Dendritic cell treated with granulocyte-macrophage colony-stimulating factor and Interleukin-4, amounts not matched to agents 40 ng/mL and 50 ng/mL, for 4 days (primary cell): ENCODE measurements at regions not wholly inside any gene's neighbourhood (a gene's known extent, or its start where the extent isn't known, plus 50 kb on each side); places are given as distances from the start of the nearest gene placed in this dataset.

Experiments
- H3K27ac Mint-ChIP-seq: one replicate; pipeline ENCODE4 v1.8.0; 2022; ENCODE audit warnings: mild to moderate bottlenecking, mixed read lengths
- H3K27me3 Mint-ChIP-seq: one replicate; pipeline ENCODE4 v1.8.0; 2022; ENCODE audit warnings: mild to moderate bottlenecking, mixed read lengths
- H3K36me3 Mint-ChIP-seq: one replicate; pipeline ENCODE4 v1.8.0; 2022; ENCODE audit warnings: low read depth, mixed read lengths
- H3K4me1 Mint-ChIP-seq: one replicate; pipeline ENCODE4 v1.8.0; 2022; ENCODE audit warnings: low read depth, mixed read lengths
- H3K4me3 Mint-ChIP-seq: one replicate; pipeline ENCODE4 v1.8.0; 2022; ENCODE audit warnings: mild to moderate bottlenecking, moderate library complexity, mixed read lengths
- H3K9me3 Mint-ChIP-seq: one replicate; pipeline ENCODE4 v1.8.0; 2022; ENCODE audit warnings: mixed read lengths
- intact Hi-C: fragments of 100-400 bp; cut with micrococcal nuclease; formaldehyde crosslinking; loops from one replicate; pipeline ENCODE4 v1.15.0; 2022

DNA sequence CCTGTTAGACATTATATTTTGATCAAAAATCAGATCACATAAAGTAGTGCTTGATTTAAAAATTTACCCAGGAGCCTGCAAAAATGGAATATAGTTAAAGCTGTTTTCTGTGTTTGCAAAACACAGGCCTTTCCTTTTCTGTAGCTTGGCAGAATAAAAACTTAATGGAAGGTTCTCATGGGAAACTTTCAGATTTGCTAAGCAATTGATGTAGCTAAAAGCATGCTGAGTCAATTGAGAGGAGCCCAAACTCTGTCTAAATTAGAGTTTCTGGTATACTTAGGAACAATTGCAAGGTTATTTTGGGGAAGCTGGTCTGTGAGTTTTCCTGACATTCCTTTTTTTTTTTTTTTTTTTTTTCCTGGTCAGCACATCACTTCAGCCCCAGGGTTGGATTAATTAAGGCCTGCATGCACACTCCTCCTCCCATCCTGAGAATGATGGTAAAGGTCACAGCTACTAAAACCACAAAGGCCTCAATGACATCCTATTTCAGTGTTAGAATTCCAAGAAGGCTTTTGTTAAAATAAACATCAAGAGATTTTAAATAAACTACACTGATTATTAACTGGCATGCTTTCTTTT lies 608.7 kb downstream of the PLPP3 start:
- no peak overlapping the region for H3K4me3 Mint-ChIP-seq
- H3K36me3 Mint-ChIP-seq: no peaks in the 10 kb centered on the region
- intact Hi-C loops: no loop called here
- no peak overlapping the region for H3K27ac Mint-ChIP-seq
- H3K4me1 Mint-ChIP-seq: peaks cover 17% of the 10 kb centered on the region
- no peaks in the 10 kb centered on the region for H3K9me3 Mint-ChIP-seq
- peaks cover 17% of the 10 kb centered on the region for H3K27me3 Mint-ChIP-seq

DNA sequence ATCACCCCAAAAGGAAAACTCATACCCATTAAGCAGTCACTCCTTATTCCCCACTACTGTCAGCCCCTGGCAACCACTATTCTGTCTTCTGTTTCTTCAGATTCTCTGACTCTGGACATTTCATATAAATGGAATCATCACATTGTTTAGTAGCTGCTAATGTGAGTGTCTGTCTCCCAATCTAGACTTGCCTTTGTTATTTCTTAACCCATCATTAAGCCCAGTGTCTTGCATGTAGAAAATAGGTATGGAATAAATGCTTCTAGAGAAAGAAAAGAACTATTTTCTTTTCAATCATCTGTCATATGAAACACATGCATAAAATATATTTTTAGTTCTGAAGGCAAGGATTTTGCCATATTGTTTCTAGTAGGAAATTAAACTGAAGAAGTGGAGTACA lies 610.0 kb downstream of the PLPP3 start:
- Mint-ChIP-seq H3K27me3 (peaks cover 20% of the 10 kb centered on the region), H3K36me3 (no peaks in the 10 kb centered on the region), H3K4me1 (peaks cover 17% of the 10 kb centered on the region), H3K9me3 (no peaks in the 10 kb centered on the region), H3K4me3 (no peak overlapping the region), H3K27ac (no peak overlapping the region)
- intact Hi-C loops: no loop called here

DNA sequence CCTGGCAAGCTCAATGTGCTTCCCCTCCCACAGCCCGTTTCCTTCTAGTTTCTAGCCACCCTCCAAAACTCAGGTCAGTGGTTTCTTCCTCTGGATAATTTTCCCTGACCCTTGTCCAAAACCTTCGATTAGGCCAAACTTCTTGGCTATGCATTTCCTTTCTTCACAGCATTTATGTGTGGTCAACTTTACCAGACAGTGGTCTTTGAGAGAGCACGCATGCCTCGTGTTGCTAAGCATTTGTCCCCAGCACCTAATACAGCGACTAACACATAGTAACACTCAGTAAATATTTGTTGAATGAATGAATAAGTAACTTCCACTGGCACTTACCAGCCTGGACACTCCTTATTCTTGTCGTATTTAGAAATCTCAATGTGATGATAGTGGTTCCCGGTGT lies 610.7 kb downstream of the PLPP3 start:
- peaks cover 17% of the 10 kb centered on the region for H3K4me1 Mint-ChIP-seq
- H3K9me3 Mint-ChIP-seq: no peaks in the 10 kb centered on the region
- peaks cover 20% of the 10 kb centered on the region for H3K27me3 Mint-ChIP-seq
- H3K27ac Mint-ChIP-seq: no peak overlapping the region
- H3K36me3 Mint-ChIP-seq: no peaks in the 10 kb centered on the region
- intact Hi-C loops: no loop called here
- no peak overlapping the region for H3K4me3 Mint-ChIP-seq

DNA sequence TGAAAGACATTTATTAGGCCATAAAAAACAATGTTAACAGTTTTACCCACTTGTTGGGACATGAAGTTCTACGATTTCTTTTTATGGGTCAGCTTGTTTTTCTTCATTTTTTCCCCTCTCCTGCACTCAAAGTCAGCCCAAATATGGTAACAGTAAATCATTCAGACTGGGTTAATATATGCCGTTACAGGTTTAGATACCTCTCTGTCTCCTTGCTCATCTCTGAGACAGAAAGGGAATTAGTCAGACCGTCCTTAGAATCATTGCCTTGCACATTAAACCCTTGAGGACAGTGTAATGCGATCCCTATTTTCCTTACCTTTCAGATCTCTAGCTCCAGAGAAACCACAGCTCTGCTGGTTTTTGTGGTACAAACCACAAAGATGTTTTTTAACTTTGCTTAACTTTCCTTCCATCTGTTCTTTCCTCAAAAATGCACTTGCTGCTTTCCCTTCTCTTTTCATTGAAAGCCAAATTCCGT lies 613.3 kb downstream of the PLPP3 start:
- Mint-ChIP-seq H3K9me3 (no peaks in the 10 kb centered on the region), H3K4me1 (peaks cover 17% of the 10 kb centered on the region), H3K27me3 (peaks cover 26% of the 10 kb centered on the region), H3K27ac (no peak overlapping the region), H3K4me3 (no peak overlapping the region), H3K36me3 (no peaks in the 10 kb centered on the region)
- intact Hi-C loops: no loop called here

DNA sequence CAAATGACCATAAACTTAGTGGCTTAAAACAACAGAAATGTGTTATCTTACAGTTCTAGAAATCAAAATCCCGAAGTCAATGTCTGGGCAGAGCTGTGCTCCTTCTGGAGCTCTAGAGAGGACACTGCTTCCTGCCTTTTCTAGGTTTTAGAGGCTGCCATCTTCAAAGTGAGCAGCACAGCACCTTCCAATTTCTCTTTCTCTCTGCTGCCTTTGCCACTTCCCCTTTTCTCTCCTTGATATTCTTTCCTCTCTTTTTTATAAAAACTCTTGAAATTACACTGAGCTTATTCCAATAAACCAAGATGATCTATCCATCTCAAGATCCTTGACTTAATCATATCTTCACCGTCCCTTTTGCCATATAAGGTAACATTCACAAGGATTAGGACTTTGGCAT lies 616.9 kb downstream of the PLPP3 start:
- no peaks in the 10 kb centered on the region for H3K9me3 Mint-ChIP-seq
- H3K27ac Mint-ChIP-seq: no peak overlapping the region
- no peaks in the 10 kb centered on the region for H3K36me3 Mint-ChIP-seq
- intact Hi-C loops: no loop called here
- peaks cover 9% of the 10 kb centered on the region for H3K4me1 Mint-ChIP-seq
- no peak overlapping the region for H3K4me3 Mint-ChIP-seq
- peaks cover 18% of the 10 kb centered on the region for H3K27me3 Mint-ChIP-seq

DNA sequence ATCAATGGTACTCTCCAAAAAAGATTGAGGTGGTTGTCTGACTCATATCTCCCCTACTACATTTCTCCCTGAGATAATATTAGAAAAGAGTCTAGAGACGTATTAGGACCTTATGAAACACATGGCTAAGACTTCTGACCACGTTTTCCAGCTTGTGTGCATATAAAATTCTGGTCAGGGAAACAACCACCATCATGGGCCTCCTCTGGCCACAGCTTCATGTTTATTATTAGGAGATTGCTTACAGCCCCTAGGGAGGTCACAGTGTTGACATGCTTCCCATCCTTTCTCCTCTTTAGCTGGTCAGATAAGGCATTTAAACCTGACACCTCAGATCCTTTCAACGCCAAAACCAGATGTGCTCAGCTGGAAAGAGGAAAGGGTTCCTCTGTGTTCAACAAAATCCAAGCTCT lies 620.2 kb downstream of the PLPP3 start:
- Mint-ChIP-seq H3K4me3 (no peak overlapping the region), H3K27me3 (peaks cover 8% of the 10 kb centered on the region), H3K4me1 (no peaks in the 10 kb centered on the region), H3K36me3 (no peaks in the 10 kb centered on the region), H3K9me3 (no peaks in the 10 kb centered on the region), H3K27ac (no peak overlapping the region)
- intact Hi-C loops: no loop called here

DNA sequence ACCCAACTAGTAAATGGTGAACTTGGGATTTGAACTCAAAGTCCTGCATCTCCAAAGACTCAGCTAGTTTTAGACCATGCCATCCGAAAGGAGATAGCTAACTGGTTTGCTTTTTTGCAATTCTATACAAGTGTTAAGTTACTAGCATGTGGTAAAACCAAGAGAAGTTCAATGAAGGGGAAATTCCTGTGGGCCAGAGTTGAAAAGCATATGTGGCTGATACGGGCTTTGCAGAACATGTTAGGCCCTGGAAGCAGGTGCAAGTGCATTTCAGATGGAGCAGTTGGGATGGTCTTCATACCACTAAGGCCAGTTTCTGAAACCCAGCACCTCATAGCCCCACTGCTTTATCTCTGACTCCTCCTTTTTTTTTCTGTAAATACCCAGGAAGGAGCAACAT lies 620.9 kb downstream of the PLPP3 start:
- Mint-ChIP-seq H3K36me3 (no peaks in the 10 kb centered on the region), H3K4me1 (no peaks in the 10 kb centered on the region), H3K9me3 (peaks cover 4% of the 10 kb centered on the region), H3K27ac (no peak overlapping the region), H3K27me3 (peaks cover 8% of the 10 kb centered on the region), H3K4me3 (no peak overlapping the region)
- intact Hi-C loops: no loop called here

DNA sequence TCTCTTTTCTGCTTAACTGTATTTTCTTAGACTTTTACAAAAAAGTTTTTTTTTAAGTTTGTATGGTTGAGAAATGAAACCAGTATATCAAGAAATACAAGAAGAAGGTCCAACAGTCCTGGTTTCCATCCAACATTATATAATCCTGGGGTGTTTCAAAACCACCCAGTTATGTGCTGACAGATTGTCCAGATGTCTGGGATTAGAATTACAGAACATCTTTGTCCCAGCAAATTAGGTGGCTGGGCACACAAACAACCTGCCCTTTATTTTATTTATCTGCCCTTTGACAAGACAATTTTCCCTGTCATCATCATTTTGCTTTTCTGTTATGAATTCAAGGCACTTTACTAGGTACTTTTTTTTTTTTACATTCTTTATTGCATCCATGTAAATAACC lies 622.1 kb downstream of the PLPP3 start:
- Mint-ChIP-seq H3K4me3 (no peak overlapping the region), H3K9me3 (peaks cover 10% of the 10 kb centered on the region), H3K4me1 (no peaks in the 10 kb centered on the region), H3K36me3 (no peaks in the 10 kb centered on the region), H3K27me3 (peaks cover 4% of the 10 kb centered on the region), H3K27ac (no peak overlapping the region)
- intact Hi-C loops: no loop called here

DNA sequence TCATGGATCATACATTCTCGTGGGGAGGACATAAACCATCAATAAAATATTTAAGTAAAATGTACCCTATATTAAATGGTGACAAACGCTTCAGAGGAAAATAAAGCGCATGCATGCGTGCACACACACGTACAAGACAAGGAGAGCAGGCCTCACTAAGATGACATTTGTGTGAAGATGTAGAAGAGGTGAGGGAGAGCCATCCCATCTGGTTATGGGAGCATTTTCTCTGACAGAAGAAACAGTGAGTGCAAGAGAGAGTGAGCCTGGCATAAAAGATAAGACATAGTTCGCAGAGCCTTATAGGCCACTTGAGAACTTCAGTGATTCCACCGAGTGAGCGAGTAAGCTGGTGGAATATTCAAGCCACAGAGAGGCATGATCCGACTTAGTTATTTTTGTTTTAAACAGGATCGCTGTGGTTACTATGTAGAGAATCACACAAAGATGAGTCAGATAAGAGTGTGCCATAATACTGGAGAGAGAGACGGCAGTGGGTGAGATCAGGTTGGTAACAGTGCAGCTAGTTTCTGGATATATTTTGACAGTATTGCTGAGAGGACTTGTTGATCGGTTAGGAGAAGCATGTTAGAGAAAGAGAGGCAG lies 624.2 kb downstream of the PLPP3 start:
- Mint-ChIP-seq H3K4me1 (no peaks in the 10 kb centered on the region), H3K9me3 (peaks cover 10% of the 10 kb centered on the region), H3K27ac (no peak overlapping the region), H3K27me3 (no peaks in the 10 kb centered on the region), H3K36me3 (no peaks in the 10 kb centered on the region), H3K4me3 (no peak overlapping the region)
- intact Hi-C loops: no loop called here

DNA sequence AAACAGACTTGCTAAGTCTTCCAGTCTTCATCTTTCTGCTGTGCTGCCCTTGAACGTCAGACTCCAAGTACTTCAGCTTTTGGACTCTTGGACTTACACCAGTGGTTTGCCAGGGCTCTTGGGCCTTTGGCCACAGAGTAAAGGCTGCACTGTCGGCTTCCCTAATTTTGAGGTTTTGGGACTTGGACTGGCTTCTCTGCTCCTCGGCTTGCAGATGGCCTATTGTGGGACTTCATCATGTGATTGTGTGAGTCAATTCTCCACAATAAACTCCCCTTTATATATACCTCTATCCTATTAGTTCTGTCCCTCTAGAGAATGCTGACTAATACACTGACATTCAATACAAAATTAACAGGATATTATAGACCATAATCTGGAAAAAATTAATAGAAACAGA lies 628.1 kb downstream of the PLPP3 start:
- peaks cover 10% of the 10 kb centered on the region for H3K9me3 Mint-ChIP-seq
- no peak overlapping the region for H3K27ac Mint-ChIP-seq
- H3K27me3 Mint-ChIP-seq: peaks cover 2% of the 10 kb centered on the region

DNA sequence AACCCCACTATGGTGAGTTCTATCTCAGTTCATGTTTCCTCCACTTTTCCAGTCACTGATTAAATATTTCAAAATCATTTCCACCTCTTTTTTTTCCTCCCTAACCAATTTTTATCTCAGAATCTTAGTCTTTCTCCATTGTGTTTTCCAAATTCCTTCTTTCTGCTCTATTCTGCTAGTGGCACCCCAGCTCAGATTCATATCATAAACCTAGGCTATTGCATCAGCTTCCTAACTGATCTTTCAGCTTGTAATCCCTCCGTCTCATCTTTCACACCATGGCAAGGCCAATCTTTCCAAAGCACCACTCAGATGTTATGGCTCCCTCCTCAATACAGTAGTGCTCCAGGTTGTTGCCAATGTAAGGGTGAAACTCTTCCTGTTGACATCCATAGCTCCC lies 631.9 kb downstream of the PLPP3 start:
- Mint-ChIP-seq H3K4me1 (no peaks in the 10 kb centered on the region), H3K4me3 (no peak overlapping the region), H3K27ac (no peak overlapping the region), H3K27me3 (peaks cover 7% of the 10 kb centered on the region), H3K36me3 (no peaks in the 10 kb centered on the region), H3K9me3 (no peaks in the 10 kb centered on the region)
- intact Hi-C loops: no loop called here

More for the DNA sequence above, 628.1 kb downstream of the PLPP3 start:
- H3K4me3 Mint-ChIP-seq: no peak overlapping the region
- no peaks in the 10 kb centered on the region for H3K36me3 Mint-ChIP-seq
- no peaks in the 10 kb centered on the region for H3K4me1 Mint-ChIP-seq
- intact Hi-C loops: no loop called here

DNA sequence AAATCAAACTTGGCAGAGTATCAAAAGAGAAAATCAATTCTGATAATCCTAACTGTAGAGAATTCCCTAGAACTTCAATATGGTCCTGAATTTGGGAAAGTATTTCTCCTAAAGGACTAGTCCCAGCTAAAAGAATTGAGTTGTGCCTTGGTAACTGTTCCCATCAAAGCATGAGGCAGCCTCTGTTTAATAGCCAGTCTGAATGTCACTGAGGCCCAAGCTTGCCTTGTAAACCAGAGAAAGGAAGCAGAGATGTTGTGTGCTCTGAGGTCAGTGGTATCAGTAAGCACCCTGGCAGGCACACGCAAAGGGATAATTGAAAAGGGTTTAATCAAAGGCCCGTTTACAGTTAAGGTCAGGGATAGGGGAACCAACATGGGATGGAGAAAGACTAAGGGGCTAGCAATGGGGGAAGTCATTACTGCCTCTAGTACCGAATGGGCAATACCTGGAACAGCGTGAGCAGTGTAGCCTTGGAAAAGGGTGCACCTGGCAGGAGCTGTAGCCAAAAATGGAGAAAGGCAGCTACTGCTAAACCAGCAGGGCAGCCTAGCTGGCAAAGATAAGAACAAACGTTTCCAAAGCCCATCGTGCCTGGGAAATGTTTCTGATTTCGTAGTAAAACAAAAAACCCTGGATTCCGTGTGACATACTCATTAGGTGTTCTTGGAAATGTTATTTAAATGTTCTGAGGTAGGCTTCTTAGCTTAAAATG lies 635.5 kb downstream of the PLPP3 start:
- intact Hi-C loops: no loop called here
- no peak overlapping the region for H3K27ac Mint-ChIP-seq
- no peaks in the 10 kb centered on the region for H3K4me1 Mint-ChIP-seq
- H3K4me3 Mint-ChIP-seq: no peak overlapping the region
- H3K27me3 Mint-ChIP-seq: peaks cover 7% of the 10 kb centered on the region
- H3K36me3 Mint-ChIP-seq: no peaks in the 10 kb centered on the region
- H3K9me3 Mint-ChIP-seq: no peaks in the 10 kb centered on the region

DNA sequence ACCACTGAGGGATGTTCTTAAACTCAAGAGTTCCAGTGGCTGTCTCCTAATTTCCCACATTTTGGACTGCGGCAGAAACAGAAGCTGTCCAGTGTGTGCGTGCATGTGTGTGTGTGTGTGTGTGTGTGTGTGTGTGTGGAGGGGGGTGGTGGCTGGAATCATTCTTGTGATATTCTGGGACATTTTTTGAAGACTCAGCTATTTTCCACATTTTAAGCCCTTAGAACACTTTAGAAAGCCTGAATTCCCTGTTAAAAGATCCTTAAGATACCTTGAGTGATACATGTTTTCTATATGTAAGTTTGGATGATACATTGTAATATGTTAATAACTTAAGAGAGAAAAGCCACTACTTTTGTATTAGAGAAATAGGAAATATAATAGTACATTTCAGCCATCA lies 636.4 kb downstream of the PLPP3 start:
- Mint-ChIP-seq H3K27me3 (peaks cover 7% of the 10 kb centered on the region), H3K4me1 (no peaks in the 10 kb centered on the region), H3K36me3 (no peaks in the 10 kb centered on the region), H3K4me3 (no peak overlapping the region), H3K9me3 (no peaks in the 10 kb centered on the region), H3K27ac (no peak overlapping the region)
- intact Hi-C loops: no loop called here

DNA sequence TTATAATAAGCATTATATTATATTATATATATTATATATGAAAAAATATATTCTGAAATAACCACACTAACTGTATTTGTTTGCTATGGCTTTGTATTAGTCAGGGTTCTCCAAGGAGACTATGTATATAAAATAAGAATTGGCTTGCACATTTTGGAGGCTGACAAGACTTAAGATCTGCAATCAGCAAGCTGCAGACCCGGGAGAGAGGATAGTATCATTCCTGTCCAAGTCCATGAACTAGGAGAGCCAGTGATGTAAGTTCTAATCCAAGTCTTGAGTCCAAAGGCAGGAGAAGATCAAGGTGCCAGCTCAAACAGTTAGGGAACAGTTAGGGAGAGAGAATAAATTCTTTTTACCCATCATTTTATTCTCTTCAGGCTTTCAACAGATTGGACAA lies 639.5 kb downstream of the PLPP3 start:
- no peak overlapping the region for H3K27ac Mint-ChIP-seq
- H3K9me3 Mint-ChIP-seq: peaks cover 3% of the 10 kb centered on the region
- H3K36me3 Mint-ChIP-seq: no peaks in the 10 kb centered on the region

More for the DNA sequence above, 639.5 kb downstream of the PLPP3 start:
- Mint-ChIP-seq H3K27me3 (peaks cover 6% of the 10 kb centered on the region), H3K4me1 (no peaks in the 10 kb centered on the region), H3K4me3 (no peak overlapping the region)
- intact Hi-C loops: no loop called here
